Liver (tissue), 8 donors: ENCODE measurements at regions not wholly inside any gene's neighbourhood (a gene's known extent, or its start where the extent isn't known, plus 50 kb on each side); places are given as distances from the start of the nearest gene placed in this dataset.

ENCODE experiments used
- DNase-seq: peaks from one replicate; pipeline ENCODE4 v3.0.0-alpha.2; 2017; ENCODE audit warnings: low spot score
- H3K27ac ChIP-seq, 2 donors: one replicate each; pipeline ENCODE4 v1.7.0; 2013; ENCODE audit warnings: inconsistent platforms in 2 of 2, low read length in 2 of 2, control low read depth in 1 of 2, low read depth in 1 of 2, mild to moderate bottlenecking in 1 of 2
- H3K27me3 ChIP-seq, 4 donors: one replicate each; pipeline versions ENCODE4 v1.6.1 to v1.7.0; 2013; ENCODE audit warnings: low read length in 3 of 4, inconsistent platforms in 1 of 4, mild to moderate bottlenecking in 1 of 4, moderate library complexity in 1 of 4; ENCODE audit not compliant: control insufficient read depth in 4 of 4, insufficient read depth in 4 of 4
- H3K36me3 ChIP-seq, 4 donors: one replicate each; pipeline versions ENCODE4 v1.6.1 to v1.7.0; 2013; ENCODE audit warnings: low read length in 3 of 4, mild to moderate bottlenecking in 3 of 4, low read depth in 1 of 4, moderate library complexity in 1 of 4; ENCODE audit not compliant: control insufficient read depth in 4 of 4, insufficient read depth in 3 of 4
- H3K4me1 ChIP-seq, 4 donors: one replicate each; pipeline versions ENCODE4 v1.6.1 to v1.7.0; 2013; ENCODE audit warnings: low read length in 3 of 4, mild to moderate bottlenecking in 3 of 4, moderate library complexity in 1 of 4; ENCODE audit not compliant: control insufficient read depth in 4 of 4, insufficient read depth in 4 of 4
- H3K4me3 ChIP-seq, 3 donors: one replicate each; pipeline versions ENCODE4 v1.6.1 to v1.7.0; 2013; ENCODE audit warnings: low read length in 3 of 3, control low read depth in 1 of 3, low read depth in 1 of 3, mild to moderate bottlenecking in 1 of 3
- H3K9ac ChIP-seq, 2 donors: one replicate each; pipeline ENCODE4 v1.7.0; 2013; ENCODE audit warnings: low read length in 2 of 2, mild to moderate bottlenecking in 2 of 2, moderate library complexity in 2 of 2, control low read depth in 1 of 2, low read depth in 1 of 2
- H3K9me3 ChIP-seq, 4 donors: one replicate each; pipeline versions ENCODE4 v1.6.1 to v1.7.0; 2013; ENCODE audit warnings: low read length in 3 of 4; ENCODE audit not compliant: control insufficient read depth in 4 of 4
- EGR1 ChIP-seq, 2 donors: IDR thresholded peaks; 2 replicates each; pipeline ENCODE4 v1.6.1; 2016 to 2018; ENCODE audit warnings: antibody characterized with exemption in 2 of 2, low read depth in 2 of 2
- FOXA1 ChIP-seq: IDR thresholded peaks from 2 replicates; pipeline ENCODE4 v1.6.1; 2016; ENCODE audit warnings: antibody characterized with exemption
- FOXA2 ChIP-seq: IDR thresholded peaks from 2 replicates; pipeline ENCODE4 v1.6.1; 2016; ENCODE audit warnings: antibody characterized with exemption
- GABPA ChIP-seq, 2 donors: IDR thresholded peaks in 1 of 2; conservative IDR thresholded peaks in 1 of 2; 2 replicates each; pipeline ENCODE4 v1.6.1; 2016; ENCODE audit warnings: antibody characterized with exemption in 2 of 2, mild to moderate bottlenecking in 1 of 2, moderate library complexity in 1 of 2
- HNF4A ChIP-seq, 2 donors: conservative IDR thresholded peaks; 2 replicates each; pipeline ENCODE4 v1.6.1; 2016; ENCODE audit warnings: antibody characterized with exemption in 2 of 2, mild to moderate bottlenecking in 2 of 2
- HNF4G ChIP-seq: IDR thresholded peaks from 2 replicates; pipeline ENCODE4 v1.6.1; 2016; ENCODE audit warnings: antibody characterized with exemption
- JUND ChIP-seq, 2 donors: IDR thresholded peaks; 2 replicates each; pipeline ENCODE4 v1.6.1; 2016; ENCODE audit warnings: antibody characterized with exemption in 2 of 2
- NR2F2 ChIP-seq: IDR thresholded peaks from 2 replicates; pipeline ENCODE4 v1.6.1; 2016; ENCODE audit warnings: antibody characterized with exemption
- RAD21 ChIP-seq, 2 donors: IDR thresholded peaks; 2 replicates each; pipeline ENCODE4 v1.6.1; 2016; ENCODE audit warnings: antibody characterized with exemption in 2 of 2, mild to moderate bottlenecking in 2 of 2
- RXRA ChIP-seq, 2 donors: IDR thresholded peaks; 2 replicates each; pipeline ENCODE4 v1.6.1; 2017 to 2018; ENCODE audit warnings: antibody characterized with exemption in 2 of 2, mild to moderate bottlenecking in 1 of 2
- SP1 ChIP-seq: IDR thresholded peaks from 2 replicates; pipeline ENCODE4 v1.6.1; 2018; ENCODE audit warnings: antibody characterized with exemption, mild to moderate bottlenecking
- TAF1 ChIP-seq: conservative IDR thresholded peaks from 2 replicates; pipeline ENCODE4 v1.6.1; 2016; ENCODE audit warnings: antibody characterized with exemption, mild to moderate bottlenecking
- YY1 ChIP-seq: IDR thresholded peaks from 2 replicates; pipeline ENCODE4 v1.6.1; 2016; ENCODE audit warnings: antibody characterized with exemption, mild to moderate bottlenecking
- WGBS: extraction: QIAGEN DNeasy Blood & Tissue Kit; methylation state at CpG from one replicate; pipeline ENCODE4 v1.1.7; 2013; 5-methylcytosine and 5-hydroxymethylcytosine counted together
- TF ChIP-seq, protein P1 (sequence below): fragments of 150-350 bp; IDR thresholded peaks from 2 replicates; pipeline ENCODE4 v1.5.1; 2017; ENCODE audit warnings: improper control_type of control experiment, low read depth, low read length; ENCODE audit not compliant: missing input control
- TF ChIP-seq, protein P2 (sequence below): IDR thresholded peaks from 2 replicates; pipeline ENCODE4 v1.6.1; 2016; ENCODE audit warnings: antibody characterized with exemption
- TF ChIP-seq, protein P3 (sequence below): IDR thresholded peaks from 2 replicates; pipeline ENCODE4 v1.6.1; 2016; ENCODE audit warnings: antibody characterized with exemption, mild to moderate bottlenecking
- TF ChIP-seq, protein P4 (sequence below): IDR thresholded peaks from 2 replicates; pipeline ENCODE4 v1.6.1; 2016; ENCODE audit warnings: antibody characterized with exemption
- TF ChIP-seq, protein P5 (sequence below): IDR thresholded peaks from 2 replicates; pipeline ENCODE4 v1.6.1; 2016; ENCODE audit warnings: antibody characterized with exemption
- donor health status: healthy.
- donor health status: healthy.
- donor health status: healthy.
- donor health status: healthy.
- donor health status: healthy.

DNA sequence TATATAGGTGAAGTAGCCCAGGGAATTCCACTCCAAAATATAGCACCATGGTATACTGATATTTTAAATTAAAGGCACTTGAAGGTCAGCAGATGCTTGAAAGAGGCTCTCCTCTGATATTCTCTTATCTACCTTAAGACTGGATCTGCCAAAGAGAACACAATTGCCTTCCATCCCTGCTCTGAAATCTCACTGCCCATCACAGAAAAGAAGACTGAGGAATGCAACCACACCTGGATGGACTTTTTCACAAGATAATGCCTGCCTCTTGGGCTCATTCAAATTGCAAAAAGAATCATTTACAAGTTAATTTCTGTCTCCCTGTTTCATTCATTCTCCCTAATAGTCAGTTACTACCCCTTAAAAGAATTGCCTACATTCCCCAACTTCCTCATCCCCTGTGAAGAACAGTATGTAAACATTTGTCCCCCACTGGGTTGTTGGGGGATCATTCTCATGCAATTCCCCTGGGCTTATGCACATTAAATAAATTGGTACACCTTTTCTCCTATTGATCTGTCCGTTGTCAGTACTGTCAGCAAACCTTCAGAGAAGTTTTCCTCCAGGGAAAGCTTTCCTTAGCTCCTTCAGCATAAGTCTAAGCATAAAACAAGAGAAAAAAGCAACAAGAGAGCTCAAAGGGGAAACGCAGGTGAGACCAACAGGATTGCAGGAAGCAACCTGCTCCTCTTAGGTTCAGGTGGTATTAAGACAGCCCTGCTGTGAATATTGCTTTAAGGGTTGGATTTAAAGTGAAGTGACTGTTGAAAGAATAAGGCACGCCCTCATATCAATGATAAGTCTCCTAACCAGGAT, 171.4 kb upstream of the SLC30A5 start (continued):
- TF ChIP-seq, protein P1, sequence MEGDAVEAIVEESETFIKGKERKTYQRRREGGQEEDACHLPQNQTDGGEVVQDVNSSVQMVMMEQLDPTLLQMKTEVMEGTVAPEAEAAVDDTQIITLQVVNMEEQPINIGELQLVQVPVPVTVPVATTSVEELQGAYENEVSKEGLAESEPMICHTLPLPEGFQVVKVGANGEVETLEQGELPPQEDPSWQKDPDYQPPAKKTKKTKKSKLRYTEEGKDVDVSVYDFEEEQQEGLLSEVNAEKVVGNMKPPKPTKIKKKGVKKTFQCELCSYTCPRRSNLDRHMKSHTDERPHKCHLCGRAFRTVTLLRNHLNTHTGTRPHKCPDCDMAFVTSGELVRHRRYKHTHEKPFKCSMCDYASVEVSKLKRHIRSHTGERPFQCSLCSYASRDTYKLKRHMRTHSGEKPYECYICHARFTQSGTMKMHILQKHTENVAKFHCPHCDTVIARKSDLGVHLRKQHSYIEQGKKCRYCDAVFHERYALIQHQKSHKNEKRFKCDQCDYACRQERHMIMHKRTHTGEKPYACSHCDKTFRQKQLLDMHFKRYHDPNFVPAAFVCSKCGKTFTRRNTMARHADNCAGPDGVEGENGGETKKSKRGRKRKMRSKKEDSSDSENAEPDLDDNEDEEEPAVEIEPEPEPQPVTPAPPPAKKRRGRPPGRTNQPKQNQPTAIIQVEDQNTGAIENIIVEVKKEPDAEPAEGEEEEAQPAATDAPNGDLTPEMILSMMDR = no peak
- TF ChIP-seq RAD21 (IDR thresholded peaks at IDR 0.05) = no peak
- TF ChIP-seq HNF4G = no peak
- TF ChIP-seq, protein P2, sequence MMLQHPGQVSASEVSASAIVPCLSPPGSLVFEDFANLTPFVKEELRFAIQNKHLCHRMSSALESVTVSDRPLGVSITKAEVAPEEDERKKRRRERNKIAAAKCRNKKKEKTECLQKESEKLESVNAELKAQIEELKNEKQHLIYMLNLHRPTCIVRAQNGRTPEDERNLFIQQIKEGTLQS = no peak
- TF ChIP-seq TAF1 = no peak

DNA sequence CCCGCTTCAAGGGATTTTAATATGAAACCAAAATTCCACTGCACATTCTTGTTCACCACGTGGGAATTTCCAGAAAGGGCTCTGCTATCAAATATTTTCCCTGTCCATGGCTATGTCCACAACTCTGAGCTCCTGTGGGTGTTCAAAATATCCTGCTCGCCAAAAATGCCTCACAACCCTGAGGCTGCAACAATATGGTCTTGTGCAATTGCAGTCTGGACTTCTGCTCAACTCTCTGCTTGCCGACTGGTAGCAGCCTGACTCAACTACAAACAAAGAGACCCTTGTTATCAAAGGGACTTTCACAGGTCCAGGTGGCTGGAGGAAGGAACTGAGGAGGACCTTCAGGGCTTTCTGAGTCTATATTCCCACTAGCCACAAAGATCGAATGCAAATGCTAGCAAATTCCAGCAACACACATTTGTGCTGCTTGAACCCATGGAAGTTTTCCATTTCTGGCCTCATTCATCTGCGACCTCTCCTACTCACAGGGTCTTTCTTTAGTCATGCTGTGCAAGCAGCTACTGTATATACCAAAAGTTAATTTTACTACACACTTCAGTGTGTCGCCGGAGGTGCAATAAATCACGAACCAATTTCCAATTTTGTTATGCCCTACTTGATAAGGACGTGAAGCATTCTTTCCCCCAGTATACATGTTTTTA, 169.2 kb upstream of the SLC30A5 start:
- H3K27me3 ChIP-seq = no peaks in the 10 kb centered on the region
- no peak overlapping the region for H3K27ac ChIP-seq
- H3K9me3 ChIP-seq = no peaks in the 10 kb centered on the region
- no peaks in the 10 kb centered on the region for H3K36me3 ChIP-seq
- WGBS = 69% methylated on average over 10 of the region's 10 CpGs
- H3K9ac ChIP-seq = no peak overlapping the region
- H3K4me1 ChIP-seq = peaks cover 0 to 4% (median 2%) of the 10 kb centered on the region in 4 donors
- no peak overlapping the region for H3K4me3 ChIP-seq
- DNase-seq = no peak
- TF ChIP-seq EGR1 (IDR thresholded peaks at IDR 0.05; ENCODE audit: low read depth in 2 of 2) = no peak
- peak; percentile 26 to 35 for TF ChIP-seq HNF4A (conservative IDR thresholded peaks at IDR 0.05)
- TF ChIP-seq, protein P3, sequence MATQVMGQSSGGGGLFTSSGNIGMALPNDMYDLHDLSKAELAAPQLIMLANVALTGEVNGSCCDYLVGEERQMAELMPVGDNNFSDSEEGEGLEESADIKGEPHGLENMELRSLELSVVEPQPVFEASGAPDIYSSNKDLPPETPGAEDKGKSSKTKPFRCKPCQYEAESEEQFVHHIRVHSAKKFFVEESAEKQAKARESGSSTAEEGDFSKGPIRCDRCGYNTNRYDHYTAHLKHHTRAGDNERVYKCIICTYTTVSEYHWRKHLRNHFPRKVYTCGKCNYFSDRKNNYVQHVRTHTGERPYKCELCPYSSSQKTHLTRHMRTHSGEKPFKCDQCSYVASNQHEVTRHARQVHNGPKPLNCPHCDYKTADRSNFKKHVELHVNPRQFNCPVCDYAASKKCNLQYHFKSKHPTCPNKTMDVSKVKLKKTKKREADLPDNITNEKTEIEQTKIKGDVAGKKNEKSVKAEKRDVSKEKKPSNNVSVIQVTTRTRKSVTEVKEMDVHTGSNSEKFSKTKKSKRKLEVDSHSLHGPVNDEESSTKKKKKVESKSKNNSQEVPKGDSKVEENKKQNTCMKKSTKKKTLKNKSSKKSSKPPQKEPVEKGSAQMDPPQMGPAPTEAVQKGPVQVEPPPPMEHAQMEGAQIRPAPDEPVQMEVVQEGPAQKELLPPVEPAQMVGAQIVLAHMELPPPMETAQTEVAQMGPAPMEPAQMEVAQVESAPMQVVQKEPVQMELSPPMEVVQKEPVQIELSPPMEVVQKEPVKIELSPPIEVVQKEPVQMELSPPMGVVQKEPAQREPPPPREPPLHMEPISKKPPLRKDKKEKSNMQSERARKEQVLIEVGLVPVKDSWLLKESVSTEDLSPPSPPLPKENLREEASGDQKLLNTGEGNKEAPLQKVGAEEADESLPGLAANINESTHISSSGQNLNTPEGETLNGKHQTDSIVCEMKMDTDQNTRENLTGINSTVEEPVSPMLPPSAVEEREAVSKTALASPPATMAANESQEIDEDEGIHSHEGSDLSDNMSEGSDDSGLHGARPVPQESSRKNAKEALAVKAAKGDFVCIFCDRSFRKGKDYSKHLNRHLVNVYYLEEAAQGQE = no peak
- TF ChIP-seq, protein P1 = no peak
- no peak for TF ChIP-seq GABPA (IDR thresholded peaks at IDR 0.05 in 1 of 2, conservative IDR thresholded peaks at IDR 0.05 in 1 of 2)
- TF ChIP-seq, protein P4, sequence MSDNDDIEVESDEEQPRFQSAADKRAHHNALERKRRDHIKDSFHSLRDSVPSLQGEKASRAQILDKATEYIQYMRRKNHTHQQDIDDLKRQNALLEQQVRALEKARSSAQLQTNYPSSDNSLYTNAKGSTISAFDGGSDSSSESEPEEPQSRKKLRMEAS = no peak
- TF ChIP-seq JUND (IDR thresholded peaks at IDR 0.05) = no peak
- TF ChIP-seq RXRA (IDR thresholded peaks at IDR 0.05) = peak in 1 of 2 donors; percentile 18
- no peak for TF ChIP-seq HNF4G
- TF ChIP-seq, protein P5, sequence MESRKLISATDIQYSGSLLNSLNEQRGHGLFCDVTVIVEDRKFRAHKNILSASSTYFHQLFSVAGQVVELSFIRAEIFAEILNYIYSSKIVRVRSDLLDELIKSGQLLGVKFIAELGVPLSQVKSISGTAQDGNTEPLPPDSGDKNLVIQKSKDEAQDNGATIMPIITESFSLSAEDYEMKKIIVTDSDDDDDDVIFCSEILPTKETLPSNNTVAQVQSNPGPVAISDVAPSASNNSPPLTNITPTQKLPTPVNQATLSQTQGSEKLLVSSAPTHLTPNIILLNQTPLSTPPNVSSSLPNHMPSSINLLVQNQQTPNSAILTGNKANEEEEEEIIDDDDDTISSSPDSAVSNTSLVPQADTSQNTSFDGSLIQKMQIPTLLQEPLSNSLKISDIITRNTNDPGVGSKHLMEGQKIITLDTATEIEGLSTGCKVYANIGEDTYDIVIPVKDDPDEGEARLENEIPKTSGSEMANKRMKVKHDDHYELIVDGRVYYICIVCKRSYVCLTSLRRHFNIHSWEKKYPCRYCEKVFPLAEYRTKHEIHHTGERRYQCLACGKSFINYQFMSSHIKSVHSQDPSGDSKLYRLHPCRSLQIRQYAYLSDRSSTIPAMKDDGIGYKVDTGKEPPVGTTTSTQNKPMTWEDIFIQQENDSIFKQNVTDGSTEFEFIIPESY = no peak
- no peak for TF ChIP-seq YY1
- no peak for TF ChIP-seq NR2F2
- TF ChIP-seq FOXA1 = no peak
- no peak for TF ChIP-seq TAF1
- TF ChIP-seq, protein P2 = no peak
- TF ChIP-seq FOXA2 = no peak
- peak; percentile 17 for TF ChIP-seq SP1
- TF ChIP-seq RAD21 (IDR thresholded peaks at IDR 0.05) = peak in 1 of 2 donors; percentile 21
